SH-SY5Y (cell line): ENCODE measurements at regions not wholly inside any gene's neighbourhood (a gene's known extent, or its start where the extent isn't known, plus 50 kb on each side); places are given as distances from the start of the nearest gene placed in this dataset.

Experiments
- GATA2 ChIP-seq: IDR thresholded peaks from 2 replicates; pipeline ENCODE4 v1.6.1; 2011; ENCODE audit warnings: mild to moderate bottlenecking, low read depth, low read length
- GATA3 ChIP-seq: IDR thresholded peaks from 2 replicates; pipeline ENCODE4 v1.6.1; 2011; ENCODE audit warnings: low read depth, mild to moderate bottlenecking, low read length, moderate library complexity

- TF ChIP-seq GATA2 (no peak), GATA3 (no peak)
Observed at GRCh38 chr14:49966304-49966809, 73.5 kb downstream of the ARF6 start.

- TF ChIP-seq GATA2 (no peak), GATA3 (no peak)
Observed at GRCh38 chr14:49966971-49967630, 74.2 kb downstream of the ARF6 start.

GRCh38 chr14:49969961-49970360 is 77.1 kb downstream of the ARF6 start:
- TF ChIP-seq GATA2 = no peak
- no peak for TF ChIP-seq GATA3

GRCh38 chr14:49970474-49971147 is 77.7 kb downstream of the ARF6 start:
- TF ChIP-seq GATA3 = no peak
- no peak for TF ChIP-seq GATA2

GRCh38 chr14:49971156-49972130 is 78.6 kb downstream of the ARF6 start:
- TF ChIP-seq GATA3 = no peak
- TF ChIP-seq GATA2 = no peak

GRCh38 chr14:49972131-49972671 is 79.3 kb downstream of the ARF6 start:
- TF ChIP-seq GATA3 = no peak
- no peak for TF ChIP-seq GATA2

- TF ChIP-seq GATA2 = no peak
- no peak for TF ChIP-seq GATA3
Observed at GRCh38 chr14:49972823-49973222, 79.9 kb downstream of the ARF6 start.

- no peak for TF ChIP-seq GATA3
Observed at GRCh38 chr14:49975276-49975675, 82.4 kb downstream of the ARF6 start.

GRCh38 chr14:49975799-49976198 is 82.9 kb downstream of the ARF6 start:
- TF ChIP-seq GATA2 = no peak
- TF ChIP-seq GATA3 = no peak

- TF ChIP-seq GATA3 (no peak), GATA2 (no peak)
Observed at GRCh38 chr14:49977126-49977841, 84.4 kb downstream of the ARF6 start.

- TF ChIP-seq GATA3 = no peak
- no peak for TF ChIP-seq GATA2
Observed at GRCh38 chr14:49980027-49980426, 87.1 kb downstream of the ARF6 start.

GRCh38 chr14:49982082-49982481 is 89.2 kb downstream of the ARF6 start:
- TF ChIP-seq GATA3 (no peak), GATA2 (no peak)

GRCh38 chr14:49982501-49982951 is 89.6 kb downstream of the ARF6 start:
- TF ChIP-seq GATA2 (no peak), GATA3 (no peak)
